Activated CD4-positive, alpha-beta T cell treated with anti-CD3 and anti-CD28 coated beads, Interleukin-2, Interleukin-4, amounts not matched to agents 100 ng/mL and 50 ng/mL, durations not matched to agents 16 hours and 8 hours (primary cell): ENCODE measurements at regions not wholly inside any gene's neighbourhood (a gene's known extent, or its start where the extent isn't known, plus 50 kb on each side); places are given as distances from the start of the nearest gene placed in this dataset.
"Not testable (repeated sequence)": the region's sequence is repeated elsewhere in the genome, so short reads cannot be mapped to it uniquely, and the experiment has no call there.

Experiments used
- DNase-seq: peaks from one replicate; pipeline ENCODE4 v3.0.0-alpha.2; 2020; ENCODE audit warnings: low spot score

DNA sequence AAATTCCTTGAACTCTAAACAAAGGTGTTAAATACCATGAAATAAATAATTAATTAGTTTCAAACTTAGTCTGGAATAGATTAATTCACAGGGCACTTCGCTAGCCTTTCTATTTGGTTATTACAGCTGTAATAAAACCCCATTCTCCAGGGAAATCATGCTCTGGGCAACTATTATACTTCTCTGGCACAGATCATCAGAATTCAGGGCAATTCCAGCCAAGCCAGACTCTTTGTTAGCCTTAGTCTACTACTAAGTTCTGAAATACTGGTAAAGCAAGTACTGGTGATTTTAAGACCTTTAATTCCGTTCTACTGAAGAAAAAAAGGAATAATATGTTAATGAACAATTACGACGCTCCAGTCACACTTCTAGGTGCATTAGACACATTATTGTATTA, 123.4 kb upstream of the PDE1A start:
- DNase-seq: no peak

DNA sequence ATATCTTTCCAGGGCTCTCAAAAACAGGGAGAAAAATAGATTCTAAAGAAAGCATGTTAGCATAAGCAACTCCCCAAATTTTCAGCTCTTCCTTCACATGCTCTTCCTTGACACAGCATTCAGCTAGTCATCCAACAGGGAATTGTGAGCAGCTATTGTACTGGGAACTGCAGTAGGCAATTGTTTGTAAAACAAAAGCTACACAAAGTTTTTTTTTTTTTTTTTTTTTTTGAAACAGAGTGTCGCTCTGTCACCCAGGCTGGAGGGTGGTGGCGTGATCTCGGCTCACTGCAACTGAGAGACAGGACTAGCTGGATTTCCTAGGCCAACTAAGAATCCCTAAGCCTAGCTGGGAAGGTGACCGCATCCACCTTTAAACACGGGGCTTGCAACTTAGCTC, 125.4 kb upstream of the PDE1A start:
- DNase-seq: not testable (repeated sequence)

DNA sequence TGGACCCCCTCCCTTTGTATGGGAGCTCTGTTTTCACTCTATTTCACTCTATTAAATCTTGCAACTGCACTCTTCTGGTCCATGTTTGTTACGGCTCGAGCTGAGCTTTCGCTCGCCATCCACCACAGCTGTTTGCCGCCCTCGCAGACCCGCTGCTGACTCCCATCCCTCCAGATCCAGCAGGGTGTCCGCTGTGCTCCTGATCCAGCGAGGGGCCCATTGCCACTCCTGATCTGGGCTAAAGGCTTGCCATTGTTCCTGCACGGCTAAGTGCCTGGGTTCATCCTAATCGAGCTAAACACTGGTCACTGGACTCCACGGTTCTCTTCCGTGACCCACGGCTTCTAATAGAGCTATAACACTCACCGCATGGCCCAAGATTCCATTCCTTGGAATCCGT, 125.9 kb upstream of the PDE1A start:
- DNase-seq: not testable (repeated sequence)

DNA sequence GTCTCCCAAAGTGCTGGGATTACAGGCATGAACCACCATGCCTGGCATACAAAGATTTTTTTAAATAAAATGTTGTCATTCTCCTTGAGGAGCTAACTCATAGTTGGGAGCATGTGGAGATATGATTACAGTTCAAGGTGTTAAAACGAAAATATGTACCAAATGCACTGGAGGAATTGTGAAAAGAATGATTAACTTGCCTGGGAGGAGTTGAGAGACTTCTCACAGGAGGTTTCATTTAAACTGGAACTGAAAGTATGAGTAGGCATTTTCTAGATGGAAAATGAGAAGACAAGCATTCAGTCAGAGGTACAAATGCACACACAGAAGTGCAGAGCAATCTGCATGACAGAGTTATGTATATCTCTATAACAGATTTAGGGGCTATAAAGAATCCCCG, 126.6 kb upstream of the PDE1A start:
- no peak for DNase-seq

DNA sequence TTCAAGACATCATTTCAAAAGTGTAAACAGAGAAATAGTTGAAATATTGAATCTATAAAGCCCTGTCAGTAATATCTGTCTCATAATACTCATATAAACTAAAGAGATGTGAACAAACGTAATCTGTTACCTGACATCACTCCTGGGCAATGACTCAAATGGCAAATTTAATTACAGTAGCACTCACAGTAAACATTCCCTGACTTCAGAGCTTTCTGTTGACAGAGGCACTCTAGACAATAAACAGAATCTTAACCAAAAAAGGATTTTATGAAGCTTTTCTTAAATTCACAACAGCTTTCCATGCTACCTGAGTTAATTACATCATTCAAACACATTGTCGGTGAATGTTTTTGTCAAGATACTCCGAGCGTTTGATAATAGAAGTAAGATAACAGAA, 128.1 kb upstream of the PDE1A start:
- DNase-seq: no peak

DNA sequence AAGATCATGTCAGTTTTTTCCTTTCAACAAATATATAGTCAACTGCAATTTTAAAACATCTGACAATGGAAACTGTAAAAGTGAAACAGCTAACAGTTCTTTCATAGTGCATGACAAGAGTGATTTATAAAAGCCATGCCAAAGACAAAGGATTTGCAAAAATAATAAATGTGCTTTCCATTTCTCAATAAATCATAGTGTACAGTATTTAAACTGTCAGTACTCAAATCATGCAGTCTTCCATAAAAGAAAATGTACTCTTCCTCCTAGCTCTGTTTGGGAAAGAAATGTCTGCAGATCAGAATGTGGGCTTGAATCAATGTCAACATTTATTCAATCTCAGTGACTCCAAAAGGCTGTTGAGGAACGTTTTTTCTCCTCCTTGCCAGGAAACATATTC, 131.7 kb upstream of the PDE1A start:
- no peak for DNase-seq

DNA sequence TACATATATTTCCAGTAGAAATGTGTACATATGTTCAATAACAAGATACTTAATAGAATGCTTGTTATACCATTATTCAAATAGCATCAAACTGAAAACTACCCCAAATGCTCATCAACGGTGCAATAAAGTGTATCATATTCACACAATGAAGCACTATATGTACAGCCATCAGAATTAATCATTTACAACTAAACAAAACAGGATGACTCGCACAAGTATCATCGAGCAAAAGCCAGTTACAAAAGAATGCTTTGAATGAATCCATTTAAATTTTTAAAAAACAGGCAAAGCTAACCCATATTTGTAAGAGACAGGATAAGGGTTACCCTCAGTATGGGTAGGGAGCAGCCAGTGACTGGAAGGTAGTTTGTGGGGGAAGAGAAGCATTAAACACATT, 132.8 kb upstream of the PDE1A start:
- DNase-seq: no peak

DNA sequence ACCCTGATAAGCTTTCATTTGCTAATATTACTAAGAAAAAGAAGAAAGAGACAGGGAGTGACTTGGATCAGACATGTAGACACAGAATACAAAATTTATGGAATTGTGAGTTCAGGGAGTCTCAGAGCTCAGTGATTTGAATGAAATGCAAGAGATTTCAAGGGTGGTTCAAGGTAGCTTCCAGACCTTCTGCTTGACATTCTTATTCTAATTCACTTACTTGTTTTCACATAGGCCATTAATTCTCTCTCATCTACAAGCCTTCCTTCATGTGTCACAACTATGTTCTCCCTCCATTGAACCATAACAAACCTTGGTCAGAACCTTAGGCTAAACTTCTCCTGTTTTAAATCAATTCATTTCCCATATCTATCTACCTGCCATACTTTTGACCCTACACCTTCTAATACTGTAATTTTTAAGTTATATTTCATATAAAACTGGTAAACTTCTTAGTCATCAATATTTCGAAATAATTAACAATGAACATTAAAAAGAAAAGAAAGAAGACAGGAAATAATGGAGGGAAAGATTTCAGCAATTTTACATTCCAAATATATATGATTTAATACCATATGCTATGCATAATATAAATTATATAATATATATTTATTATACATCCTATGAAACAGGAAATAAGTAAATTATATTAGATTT, 139.2 kb upstream of the PDE1A start:
- no peak for DNase-seq

DNA sequence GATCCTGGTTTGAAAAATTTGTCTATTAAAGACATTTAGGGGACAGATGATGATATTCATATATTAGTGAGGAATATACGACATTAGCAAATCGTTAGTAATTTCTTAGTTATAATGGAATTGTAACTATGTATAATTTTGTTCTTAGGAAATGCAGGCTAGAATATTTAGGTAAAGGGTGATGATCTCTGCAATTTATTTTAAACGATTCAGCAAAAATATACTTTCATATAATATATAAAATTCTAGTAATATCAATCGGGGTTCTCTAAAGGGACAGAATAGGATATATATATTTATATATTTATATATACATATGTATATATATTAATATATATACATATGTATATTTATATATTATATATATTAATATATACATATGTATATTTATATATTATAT, 142.5 kb upstream of the DNAJC10 start:
- DNase-seq: no peak

DNA sequence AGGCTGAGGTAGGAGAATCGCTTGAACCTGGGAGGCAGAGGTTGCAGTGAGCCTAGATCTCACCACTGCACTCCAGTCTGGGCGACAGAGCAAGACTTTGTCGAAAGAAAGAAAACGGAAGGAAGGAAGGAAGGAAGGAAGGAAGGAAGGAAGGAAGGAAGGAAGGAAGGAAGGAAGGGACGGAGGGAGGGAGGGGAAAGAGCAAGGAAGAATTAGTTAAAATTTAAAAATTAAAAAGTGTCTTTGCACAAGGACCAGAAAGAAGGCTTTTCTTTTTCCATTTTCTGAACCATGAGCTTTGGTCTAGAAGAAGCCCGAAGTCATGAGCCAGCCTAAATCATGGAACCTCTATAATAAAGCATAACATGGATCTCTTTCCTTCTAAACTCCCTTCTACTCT, 138.2 kb upstream of the DNAJC10 start:
- no peak for DNase-seq

DNA sequence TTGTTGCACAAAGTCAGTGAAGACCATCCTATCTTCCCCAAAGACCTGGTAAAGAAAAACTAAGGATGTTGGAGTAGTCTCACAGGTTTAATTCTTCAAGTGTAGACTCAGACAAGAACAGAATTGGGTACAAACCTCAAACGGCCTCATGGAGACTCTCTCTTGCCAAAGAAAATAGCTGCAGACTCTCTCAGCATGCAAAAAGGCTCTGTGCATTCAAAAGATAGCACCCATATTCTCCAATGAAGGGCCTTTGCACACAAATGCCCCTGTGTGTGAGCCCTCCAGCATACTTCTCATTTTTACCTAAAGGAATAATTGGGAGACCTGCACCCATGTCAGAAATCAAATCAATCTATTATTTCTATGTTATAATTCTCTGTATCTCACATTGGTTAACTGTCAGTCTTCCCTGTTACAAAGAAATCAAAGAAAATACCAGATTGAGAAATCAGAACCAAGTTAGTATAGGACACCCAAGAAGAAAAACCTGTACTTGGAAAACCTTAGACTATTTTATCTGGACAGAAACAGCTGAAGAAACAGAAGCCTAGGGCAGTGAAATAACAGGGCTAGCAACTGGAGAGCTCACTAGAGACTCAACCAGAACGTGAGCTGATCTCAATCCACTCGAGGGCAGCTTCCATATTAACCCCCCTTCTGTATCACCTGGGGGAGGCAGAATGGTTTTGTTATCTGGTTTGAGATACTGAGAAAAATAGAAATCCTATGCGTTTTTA, 134.7 kb upstream of the DNAJC10 start:
- DNase-seq: no peak

DNA sequence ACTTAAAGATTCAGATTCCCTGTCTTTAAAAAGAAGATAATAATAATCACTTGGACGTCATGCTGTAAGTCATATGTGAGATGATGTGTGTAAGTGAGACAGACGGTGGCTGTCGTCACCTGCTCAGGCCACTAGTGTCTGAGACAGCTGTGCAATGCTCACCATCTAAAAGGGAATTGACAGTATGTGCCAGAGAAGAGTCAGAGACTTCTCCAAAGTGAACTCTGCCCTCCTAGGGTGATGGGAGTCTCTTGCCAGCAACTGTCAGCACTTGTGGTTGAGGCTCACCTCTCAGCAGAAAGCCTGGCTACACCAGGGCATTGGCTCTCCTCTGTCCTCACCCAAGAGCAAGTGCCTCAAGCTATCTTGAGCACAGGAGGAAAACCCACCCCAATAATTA, 131.6 kb upstream of the DNAJC10 start:
- DNase-seq: no peak

DNA sequence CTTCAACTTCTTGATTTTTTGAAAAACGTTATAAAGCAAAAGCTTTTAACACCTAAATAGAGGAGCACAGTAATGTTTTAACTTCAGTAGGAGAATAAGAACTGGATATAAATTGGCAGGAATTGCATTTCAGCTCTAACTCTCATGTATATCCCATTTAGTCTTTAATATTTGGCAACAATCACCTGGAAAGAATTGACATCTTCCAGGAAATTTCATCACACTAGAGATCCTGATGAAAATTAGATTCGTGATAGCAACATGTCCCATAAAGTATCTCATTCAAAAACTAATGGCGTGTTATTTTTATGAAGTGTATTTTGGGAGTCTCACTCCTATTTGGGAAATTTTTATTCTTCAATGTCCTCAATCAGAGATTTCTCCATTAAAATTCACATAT, 131.1 kb upstream of the DNAJC10 start:
- no peak for DNase-seq

DNA sequence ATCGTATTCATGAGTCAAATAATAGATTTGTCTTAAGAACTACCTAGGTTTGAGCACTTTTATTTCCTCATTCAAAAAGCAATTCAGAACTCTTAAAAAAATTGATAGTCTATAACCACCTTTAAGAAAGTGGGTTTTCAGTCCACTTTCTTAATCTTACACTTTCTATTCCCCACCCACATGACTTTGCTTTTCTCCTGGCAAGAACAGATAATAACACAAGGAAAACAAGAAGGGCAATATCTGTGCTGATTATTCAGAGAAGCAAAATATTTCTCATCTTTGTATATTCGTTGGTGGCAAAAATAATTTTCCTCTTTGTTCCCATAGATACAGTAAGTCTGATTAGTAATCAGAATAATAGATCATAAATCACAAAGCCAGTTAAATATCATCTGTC, 130.6 kb upstream of the DNAJC10 start:
- no peak for DNase-seq

DNA sequence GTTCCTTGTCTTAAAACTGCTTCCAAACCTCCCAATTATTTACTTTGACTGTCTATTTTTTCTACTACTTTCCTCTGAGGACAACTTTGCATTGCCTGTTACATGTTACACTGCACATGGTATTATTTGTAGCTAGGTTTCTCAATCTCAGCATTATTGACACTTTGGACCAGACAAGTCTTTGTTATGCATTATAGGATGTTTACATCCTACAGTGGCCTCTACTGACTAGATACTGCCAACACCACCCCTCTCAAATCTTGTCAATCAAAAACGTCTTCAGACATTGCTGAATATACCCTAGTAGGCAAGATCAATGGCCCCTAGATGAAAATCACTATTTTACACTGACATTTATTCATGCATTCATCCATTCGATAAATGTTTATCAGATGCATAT, 129.6 kb upstream of the DNAJC10 start:
- DNase-seq: no peak

DNA sequence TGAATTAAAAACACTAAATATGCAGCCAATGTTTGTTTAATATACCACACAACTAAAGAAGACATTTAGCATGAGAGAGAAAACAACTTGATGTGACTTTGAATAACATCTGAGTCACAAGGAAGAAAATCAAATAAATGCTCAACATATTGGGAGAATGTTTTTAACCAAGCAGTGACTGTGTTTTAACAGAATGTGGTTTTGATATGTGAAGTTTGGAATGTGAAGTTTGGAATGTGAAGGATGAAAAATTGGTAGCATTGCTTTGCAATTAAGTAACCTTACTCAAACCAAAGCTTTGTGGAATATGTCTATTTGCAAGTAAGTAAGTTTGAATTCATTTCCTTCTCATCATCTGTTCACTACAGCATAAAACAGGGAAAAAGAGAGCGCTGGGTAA, 128.2 kb upstream of the DNAJC10 start:
- no peak for DNase-seq

DNA sequence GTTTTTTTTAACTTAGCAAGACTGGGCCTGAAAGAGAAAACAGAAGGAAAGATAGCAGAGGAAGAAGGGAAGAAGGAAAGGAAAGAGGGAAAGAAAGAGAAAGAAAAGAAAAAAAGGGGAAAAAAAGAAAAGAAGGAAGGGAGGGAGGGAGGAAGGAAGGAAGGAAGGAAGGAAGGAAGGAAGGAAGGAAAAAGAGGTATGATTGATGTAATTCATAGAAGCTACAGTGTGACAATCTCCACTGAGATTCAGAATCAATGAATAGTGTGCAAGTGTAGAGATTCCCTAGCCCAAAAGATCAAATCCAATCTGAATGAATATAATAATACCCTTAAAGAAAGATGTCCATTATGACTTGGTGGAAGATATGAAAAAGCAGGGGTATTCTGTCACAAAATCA, 126.9 kb upstream of the DNAJC10 start:
- DNase-seq: no peak

DNA sequence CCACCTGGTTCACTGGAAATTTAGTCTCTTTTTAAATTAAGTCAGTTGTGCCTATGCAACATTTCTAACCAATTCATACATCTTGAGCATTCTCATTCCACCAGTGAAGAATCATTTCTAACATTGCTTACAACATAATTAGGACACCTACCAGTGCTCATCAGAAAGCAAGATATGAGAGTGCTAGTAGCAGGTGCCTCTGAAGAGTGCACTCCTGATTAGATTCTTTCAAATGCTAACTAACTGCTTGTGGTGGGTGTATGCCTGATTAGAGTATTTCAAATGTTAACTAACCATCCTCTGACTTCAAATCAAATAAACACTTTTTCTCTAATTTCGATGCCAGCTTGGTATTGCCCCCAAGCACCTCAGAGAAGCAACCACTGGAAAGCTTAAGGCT, 124.3 kb upstream of the DNAJC10 start:
- DNase-seq: no peak

DNA sequence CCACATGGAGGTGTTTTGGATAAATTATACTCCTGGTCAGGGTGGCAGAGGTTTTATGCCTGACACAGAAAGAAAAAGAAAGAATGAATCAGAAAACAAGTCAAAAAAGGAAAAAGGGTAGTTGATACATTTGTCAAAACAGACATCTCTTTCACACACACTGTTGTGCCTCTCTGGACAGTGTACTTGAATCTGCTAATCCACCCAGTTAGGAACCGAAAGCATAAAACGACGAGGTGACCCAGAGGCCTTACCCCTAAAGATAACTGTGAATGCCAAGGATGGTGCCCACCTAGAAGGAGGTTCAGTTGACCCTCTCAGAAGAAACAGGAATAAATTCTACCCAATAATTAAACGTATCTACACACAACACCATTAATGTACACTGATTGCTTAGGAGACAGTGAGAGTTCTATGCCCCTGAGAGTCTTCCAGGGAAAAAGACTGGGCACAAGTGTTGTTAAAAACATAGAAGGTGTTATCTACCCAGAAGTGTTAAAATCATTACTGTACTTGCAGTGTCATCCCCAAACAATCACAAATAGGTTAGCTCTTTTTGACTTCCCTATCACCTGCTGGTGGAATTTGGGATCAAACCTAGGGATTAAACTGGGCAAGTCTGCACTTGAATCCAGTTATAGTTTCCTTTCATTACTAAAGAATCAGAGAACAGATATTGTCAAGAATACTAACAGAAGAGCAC, 123.2 kb upstream of the DNAJC10 start:
- DNase-seq: no peak

DNA sequence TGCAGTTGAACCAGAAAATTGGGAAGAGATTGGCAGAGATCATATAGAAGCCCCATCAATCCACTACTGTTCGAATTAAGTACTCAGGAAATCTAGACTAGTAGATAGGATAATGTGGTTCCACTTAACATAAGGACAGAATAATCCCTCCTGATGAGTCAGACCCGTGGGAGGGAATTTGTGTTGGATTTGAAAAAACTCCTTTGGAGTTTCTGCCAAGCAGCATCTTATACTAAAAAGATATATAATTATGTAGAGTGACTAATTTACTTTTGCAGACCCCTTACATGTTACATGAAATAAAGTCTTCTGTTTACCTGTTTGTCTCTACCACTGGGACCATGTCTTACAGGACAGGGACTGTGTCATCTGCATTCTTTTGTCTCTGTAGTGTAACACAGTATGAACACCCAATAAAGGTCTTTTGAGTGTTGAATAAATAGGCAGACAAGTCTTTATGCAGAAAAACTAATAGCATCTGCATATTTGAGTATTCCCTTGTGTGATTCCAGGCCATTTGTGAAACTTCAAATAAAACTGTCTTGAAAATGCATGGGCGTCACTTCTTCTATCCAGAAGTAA, 122.6 kb upstream of the DNAJC10 start:
- no peak for DNase-seq

DNA sequence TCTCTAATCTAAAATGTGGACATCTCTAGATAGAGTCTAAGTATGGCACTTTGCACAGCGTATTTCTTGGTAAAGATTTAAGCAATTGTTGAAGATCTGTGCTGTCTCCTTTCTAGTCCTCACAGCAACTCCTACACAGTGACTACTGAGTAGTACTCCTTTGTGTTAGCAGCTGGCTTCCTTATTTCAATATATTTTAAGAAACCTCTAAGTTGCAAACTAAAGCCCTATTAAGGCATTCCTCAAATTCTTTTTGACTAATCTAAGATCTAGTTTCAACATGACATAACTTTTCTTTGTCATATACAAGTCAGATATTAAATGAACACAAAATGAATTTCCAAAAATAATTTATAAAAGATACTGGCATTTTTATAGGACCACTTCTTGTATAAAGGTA, 121.8 kb upstream of the DNAJC10 start:
- DNase-seq: no peak

DNA sequence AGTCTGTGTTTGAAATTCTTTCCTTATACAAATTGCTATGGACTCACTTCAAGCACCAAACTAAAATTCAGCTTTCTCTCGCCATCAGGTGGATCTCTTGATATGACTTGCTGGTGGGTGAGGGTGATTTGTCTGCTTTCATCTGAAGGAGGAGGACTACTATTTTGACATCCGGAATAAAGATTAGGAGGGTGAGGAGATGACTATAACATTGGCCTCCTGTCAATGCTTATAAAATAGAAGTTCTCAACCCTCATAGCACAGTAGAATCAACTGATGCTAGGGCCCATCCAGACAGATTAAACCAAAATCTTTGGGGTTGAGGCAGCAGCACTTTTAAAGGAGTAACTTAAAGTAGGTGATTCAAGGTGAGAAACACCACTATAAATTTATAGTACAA, 120.4 kb upstream of the DNAJC10 start:
- no peak for DNase-seq
